ENCODE measurements at regions not wholly inside any gene's neighbourhood (a gene's known extent, or its start where the extent isn't known, plus 50 kb on each side); places are given as distances from the start of the nearest gene placed in this dataset.

DNA sequence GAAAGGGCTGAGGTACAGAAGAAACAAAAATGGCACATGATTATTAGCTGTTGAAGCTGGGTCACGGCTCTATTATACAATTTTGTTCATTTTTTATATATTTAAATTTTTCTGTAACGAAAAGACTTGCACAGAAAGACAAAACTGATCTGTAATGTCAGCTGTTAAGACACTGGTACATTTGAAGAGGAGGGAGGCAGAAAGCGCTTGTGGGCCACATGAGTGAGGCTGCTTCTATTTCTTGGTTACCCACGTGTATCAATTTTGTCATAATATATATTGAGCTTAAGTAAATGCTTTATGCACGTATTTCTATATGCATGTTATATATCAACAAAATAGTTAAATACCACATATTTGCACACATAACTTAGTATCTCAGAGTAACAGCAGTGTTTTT is 151.8 kb upstream of the KCNJ18 start:
- Histone ChIP-seq H3K27ac (ENCODE audit: control insufficient read depth, insufficient read depth) (no peak overlapping the region), H3K4me2 (ENCODE audit: control insufficient read depth, insufficient read depth) (no peak overlapping the region), H4K20me1 (ENCODE audit: control insufficient read depth, insufficient read depth) (no peaks in the 10 kb centered on the region), H3K79me2 (ENCODE audit: control insufficient read depth, insufficient read depth, low read length) (no peaks in the 10 kb centered on the region), H2AFZ (ENCODE audit: control insufficient read depth, low read depth, low read length) (no peak overlapping the region), H3K27me3 (replicated peaks in 1 of 2; ENCODE audit: control insufficient read depth in 2 of 2, insufficient read depth in 2 of 2, low read length in 1 of 2) (no peaks in the 10 kb centered on the region), H3K9me3 (replicated peaks; ENCODE audit: control insufficient read depth, insufficient read depth, low read length) (no peaks in the 10 kb centered on the region; the same call in 2 of the 3 replicates), H3K36me3 (ENCODE audit: control insufficient read depth in 2 of 2, insufficient read depth in 2 of 2, low read length in 1 of 2) (no peaks in the 10 kb centered on the region), H3K9ac (ENCODE audit: control insufficient read depth, insufficient read depth, low read length) (no peak overlapping the region), H3K4me1 (ENCODE audit: control insufficient read depth, insufficient read depth, low read length) (no peaks in the 10 kb centered on the region), H3K4me3 (no peak overlapping the region)
- ChIA-PET POLR2A (no interaction called here), SMC1A (ENCODE audit: uncharacterized antibody, unreplicated experiment) (interaction anchor here (1.0 kb wide), 1 partner anchor 8 kb away, joined by 3 read pairs; no protein-coding TSS in a partner anchor), RAD21 (ENCODE audit: unreplicated experiment) (no interaction called here), CTCF (no interaction called here)
- DNase-seq (ENCODE audit: low read depth, low spot score) = no peak
- ATAC-seq = no peak
- FAIRE-seq = no peak
- in situ Hi-C loops (cut with MboI) (no loop called here), intact Hi-C loops (cut with micrococcal nuclease; ENCODE audit: unreplicated experiment) (no loop called here)
- whole genome bisulfite sequencing (ENCODE audit: insufficient coverage, insufficient replicate concordance, low lambda C conversion rate, missing lambda C conversion rate) = 24% methylated on average over 5 of the region's 5 CpGs
- TF ChIP-seq YY1 (IDR thresholded peaks at IDR 0.05; ENCODE audit: low read depth, low read length) (no peak), IRF4 (IDR thresholded peaks at IDR 0.05; ENCODE audit: low read depth, low read length) (no peak), BMI1 (IDR thresholded peaks at IDR 0.05; ENCODE audit: borderline replicate concordance) (no peak), EZH2 (IDR thresholded peaks at IDR 0.05; ENCODE audit: borderline replicate concordance, control insufficient read depth, low read depth, low read length) (no peak), BHLHE40 (IDR thresholded peaks at IDR 0.05; ENCODE audit: borderline replicate concordance in 1 of 2, low read depth in 2 of 2, low read length in 1 of 2) (no peak), PAX8 (IDR thresholded peaks at IDR 0.05) (no peak), CBX5 (IDR thresholded peaks at IDR 0.05; ENCODE audit: low read depth) (no peak)
- TF ChIP-seq, protein P1, sequence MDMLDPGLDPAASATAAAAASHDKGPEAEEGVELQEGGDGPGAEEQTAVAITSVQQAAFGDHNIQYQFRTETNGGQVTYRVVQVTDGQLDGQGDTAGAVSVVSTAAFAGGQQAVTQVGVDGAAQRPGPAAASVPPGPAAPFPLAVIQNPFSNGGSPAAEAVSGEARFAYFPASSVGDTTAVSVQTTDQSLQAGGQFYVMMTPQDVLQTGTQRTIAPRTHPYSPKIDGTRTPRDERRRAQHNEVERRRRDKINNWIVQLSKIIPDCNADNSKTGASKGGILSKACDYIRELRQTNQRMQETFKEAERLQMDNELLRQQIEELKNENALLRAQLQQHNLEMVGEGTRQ (IDR thresholded peaks at IDR 0.05; ENCODE audit: borderline replicate concordance, low read depth, low read length) = no peak
- TF ChIP-seq, protein P2, sequence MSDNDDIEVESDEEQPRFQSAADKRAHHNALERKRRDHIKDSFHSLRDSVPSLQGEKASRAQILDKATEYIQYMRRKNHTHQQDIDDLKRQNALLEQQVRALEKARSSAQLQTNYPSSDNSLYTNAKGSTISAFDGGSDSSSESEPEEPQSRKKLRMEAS (IDR thresholded peaks at IDR 0.05; ENCODE audit: low read depth, low read length) = no peak
- TF ChIP-seq, protein P3, sequence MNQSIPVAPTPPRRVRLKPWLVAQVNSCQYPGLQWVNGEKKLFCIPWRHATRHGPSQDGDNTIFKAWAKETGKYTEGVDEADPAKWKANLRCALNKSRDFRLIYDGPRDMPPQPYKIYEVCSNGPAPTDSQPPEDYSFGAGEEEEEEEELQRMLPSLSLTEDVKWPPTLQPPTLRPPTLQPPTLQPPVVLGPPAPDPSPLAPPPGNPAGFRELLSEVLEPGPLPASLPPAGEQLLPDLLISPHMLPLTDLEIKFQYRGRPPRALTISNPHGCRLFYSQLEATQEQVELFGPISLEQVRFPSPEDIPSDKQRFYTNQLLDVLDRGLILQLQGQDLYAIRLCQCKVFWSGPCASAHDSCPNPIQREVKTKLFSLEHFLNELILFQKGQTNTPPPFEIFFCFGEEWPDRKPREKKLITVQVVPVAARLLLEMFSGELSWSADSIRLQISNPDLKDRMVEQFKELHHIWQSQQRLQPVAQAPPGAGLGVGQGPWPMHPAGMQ (IDR thresholded peaks at IDR 0.05; ENCODE audit: borderline replicate concordance) = no peak
- BruUV-seq (replicated peaks) = no TSS peak
